ENCODE measurements at regions not wholly inside any gene's neighbourhood (a gene's known extent, or its start where the extent isn't known, plus 50 kb on each side); places are given as distances from the start of the nearest gene placed in this dataset.

DNA sequence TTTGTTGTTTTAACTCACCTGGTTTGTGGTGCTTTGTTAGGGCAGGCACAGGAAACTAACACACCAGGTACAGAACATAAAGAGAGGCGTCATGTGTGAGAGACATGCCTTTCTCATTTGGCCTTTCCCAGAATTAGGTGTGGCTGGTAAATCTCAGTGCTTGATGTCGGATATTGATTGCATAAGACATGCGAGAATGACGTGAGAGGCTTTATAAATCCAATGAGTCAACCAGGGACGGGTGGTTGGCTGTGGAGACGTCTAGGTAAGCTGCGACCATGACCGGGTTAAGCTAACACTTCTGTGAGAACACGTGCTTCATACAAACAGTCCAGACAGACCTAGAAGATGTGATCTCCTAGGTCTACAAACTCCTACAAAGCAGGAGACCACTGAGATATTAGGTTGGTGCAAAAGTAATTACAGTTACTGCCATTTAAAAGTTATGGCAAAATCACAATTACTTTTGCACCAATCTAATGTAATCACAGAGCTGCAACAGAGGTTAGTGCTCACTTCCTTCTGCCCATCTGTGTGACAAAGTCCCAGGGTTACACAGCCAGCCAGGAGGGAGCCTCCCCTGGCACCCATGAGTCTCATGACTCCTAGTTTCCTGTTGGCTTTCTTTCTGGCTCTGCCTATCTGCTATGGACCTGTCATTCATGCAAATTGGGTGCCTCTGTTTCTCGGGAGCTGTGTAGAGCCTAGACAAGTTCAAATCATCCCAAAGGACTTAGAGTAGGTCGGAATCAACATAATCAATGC is 98.9 kb upstream of the ATP8B1 start:
- no peaks in the 10 kb centered on the region for H3K9me3 ChIP-seq (ENCODE audit: low read depth)
- no peak overlapping the region for H3K4me3 ChIP-seq
- H3K36me3 ChIP-seq, result no peaks in the 10 kb centered on the region
- TF ChIP-seq, protein P1, sequence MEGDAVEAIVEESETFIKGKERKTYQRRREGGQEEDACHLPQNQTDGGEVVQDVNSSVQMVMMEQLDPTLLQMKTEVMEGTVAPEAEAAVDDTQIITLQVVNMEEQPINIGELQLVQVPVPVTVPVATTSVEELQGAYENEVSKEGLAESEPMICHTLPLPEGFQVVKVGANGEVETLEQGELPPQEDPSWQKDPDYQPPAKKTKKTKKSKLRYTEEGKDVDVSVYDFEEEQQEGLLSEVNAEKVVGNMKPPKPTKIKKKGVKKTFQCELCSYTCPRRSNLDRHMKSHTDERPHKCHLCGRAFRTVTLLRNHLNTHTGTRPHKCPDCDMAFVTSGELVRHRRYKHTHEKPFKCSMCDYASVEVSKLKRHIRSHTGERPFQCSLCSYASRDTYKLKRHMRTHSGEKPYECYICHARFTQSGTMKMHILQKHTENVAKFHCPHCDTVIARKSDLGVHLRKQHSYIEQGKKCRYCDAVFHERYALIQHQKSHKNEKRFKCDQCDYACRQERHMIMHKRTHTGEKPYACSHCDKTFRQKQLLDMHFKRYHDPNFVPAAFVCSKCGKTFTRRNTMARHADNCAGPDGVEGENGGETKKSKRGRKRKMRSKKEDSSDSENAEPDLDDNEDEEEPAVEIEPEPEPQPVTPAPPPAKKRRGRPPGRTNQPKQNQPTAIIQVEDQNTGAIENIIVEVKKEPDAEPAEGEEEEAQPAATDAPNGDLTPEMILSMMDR (IDR thresholded peaks at IDR 0.05; ENCODE audit: low read depth, low read length), result no peak
- H3K27ac ChIP-seq, result no peak overlapping the region
- peak in 1 of 2 donors; percentile 26 for DNase-seq (ENCODE audit: low read depth in 1 of 2, low spot score in 1 of 2)
- no peaks in the 10 kb centered on the region for H3K4me1 ChIP-seq (ENCODE audit: low read depth)
- no peaks in the 10 kb centered on the region for H3K27me3 ChIP-seq

DNA sequence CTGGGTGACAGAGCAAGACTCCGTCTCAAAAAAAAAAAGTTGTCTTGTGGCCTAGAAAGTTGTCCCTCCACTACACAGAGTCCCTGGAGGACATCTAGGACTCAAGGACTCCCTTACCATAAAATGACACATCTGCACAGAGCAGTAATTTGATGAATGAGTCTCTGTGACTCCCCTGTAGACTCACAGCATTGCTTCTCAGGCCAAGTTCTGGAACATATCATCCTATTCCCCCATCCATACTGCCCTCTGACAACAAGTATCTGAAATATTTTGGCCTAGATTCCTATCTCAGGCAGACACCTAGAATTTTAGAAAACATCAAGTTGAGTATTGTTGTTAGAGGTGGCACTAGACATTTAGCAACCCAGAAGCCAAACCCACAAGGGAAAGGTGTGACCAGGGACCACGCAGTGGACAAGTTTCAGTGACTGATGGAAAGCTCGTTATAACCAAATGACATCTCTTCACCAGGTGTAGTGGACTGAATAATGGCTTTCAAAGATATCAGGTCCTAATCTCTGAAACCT is 97.9 kb upstream of the ATP8B1 start:
- Histone ChIP-seq H3K27ac (no peak overlapping the region), H3K4me1 (ENCODE audit: low read depth) (no peaks in the 10 kb centered on the region), H3K9me3 (ENCODE audit: low read depth) (no peaks in the 10 kb centered on the region), H3K4me3 (no peak overlapping the region), H3K27me3 (no peaks in the 10 kb centered on the region), H3K36me3 (no peaks in the 10 kb centered on the region)
- no peak for DNase-seq (ENCODE audit: low read depth in 1 of 2, low spot score in 1 of 2)
- TF ChIP-seq, protein P1 (IDR thresholded peaks at IDR 0.05; ENCODE audit: low read depth, low read length), result no peak

DNA sequence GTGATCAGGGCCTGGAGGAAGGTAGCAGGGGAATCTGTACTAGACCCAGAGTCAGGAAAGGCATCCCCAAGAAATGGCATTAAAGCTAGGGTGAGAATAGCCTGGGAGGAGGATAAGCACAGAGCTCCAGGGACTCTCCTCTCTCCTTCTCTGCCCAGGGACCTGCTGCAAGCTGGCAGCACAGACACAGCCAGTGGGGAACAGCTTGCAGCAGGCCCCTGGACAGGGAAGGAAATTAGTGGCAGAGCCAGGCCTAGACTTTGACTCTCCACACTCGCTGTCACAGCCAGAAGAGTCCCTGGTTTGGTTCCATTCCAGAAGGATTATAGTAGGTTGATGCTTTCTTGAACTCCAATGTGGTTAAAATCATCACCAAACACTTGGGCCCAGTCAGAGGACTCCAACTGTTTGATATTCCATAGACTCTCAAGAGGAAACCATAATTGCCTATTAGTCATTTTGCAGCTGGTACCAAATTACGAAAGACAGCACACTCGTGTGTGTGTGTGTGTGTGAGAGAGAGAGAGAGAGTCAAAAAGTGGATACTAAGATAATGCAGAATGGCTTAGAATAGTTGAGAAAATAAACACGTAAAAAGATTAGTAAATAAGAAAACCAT is 95.5 kb upstream of the ATP8B1 start:
- Histone ChIP-seq H3K27ac (no peak overlapping the region), H3K9me3 (ENCODE audit: low read depth) (no peaks in the 10 kb centered on the region), H3K27me3 (no peaks in the 10 kb centered on the region), H3K4me1 (ENCODE audit: low read depth) (no peaks in the 10 kb centered on the region), H3K36me3 (no peaks in the 10 kb centered on the region), H3K4me3 (no peak overlapping the region)
- TF ChIP-seq, protein P1 (IDR thresholded peaks at IDR 0.05; ENCODE audit: low read depth, low read length), result no peak
- DNase-seq (ENCODE audit: low read depth in 1 of 2, low spot score in 1 of 2), result peak in 1 of 2 donors; percentile 56

DNA sequence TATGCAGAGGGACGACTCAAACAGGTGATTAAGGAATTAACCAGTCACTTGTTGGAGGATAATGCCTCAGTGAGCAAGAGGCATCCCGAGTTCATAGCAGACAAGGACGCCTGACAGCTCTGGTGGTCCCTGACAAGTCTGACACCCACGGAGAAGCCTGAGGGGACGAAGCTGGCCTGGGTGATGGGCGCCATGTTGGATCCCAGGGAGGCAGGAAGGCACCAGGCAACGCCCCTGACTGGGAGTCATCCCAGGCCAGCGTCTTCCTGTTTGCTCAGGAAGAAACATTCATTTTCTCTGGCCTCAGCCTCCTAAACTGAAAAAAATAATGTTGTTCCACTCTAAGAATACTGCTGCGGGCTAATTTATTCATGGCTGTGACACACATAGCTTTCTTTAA is 92.1 kb upstream of the ATP8B1 start:
- no peak for DNase-seq (ENCODE audit: low read depth in 1 of 2, low spot score in 1 of 2)
- no peaks in the 10 kb centered on the region for H3K27me3 ChIP-seq
- TF ChIP-seq, protein P1 (IDR thresholded peaks at IDR 0.05; ENCODE audit: low read depth, low read length), result no peak

DNA sequence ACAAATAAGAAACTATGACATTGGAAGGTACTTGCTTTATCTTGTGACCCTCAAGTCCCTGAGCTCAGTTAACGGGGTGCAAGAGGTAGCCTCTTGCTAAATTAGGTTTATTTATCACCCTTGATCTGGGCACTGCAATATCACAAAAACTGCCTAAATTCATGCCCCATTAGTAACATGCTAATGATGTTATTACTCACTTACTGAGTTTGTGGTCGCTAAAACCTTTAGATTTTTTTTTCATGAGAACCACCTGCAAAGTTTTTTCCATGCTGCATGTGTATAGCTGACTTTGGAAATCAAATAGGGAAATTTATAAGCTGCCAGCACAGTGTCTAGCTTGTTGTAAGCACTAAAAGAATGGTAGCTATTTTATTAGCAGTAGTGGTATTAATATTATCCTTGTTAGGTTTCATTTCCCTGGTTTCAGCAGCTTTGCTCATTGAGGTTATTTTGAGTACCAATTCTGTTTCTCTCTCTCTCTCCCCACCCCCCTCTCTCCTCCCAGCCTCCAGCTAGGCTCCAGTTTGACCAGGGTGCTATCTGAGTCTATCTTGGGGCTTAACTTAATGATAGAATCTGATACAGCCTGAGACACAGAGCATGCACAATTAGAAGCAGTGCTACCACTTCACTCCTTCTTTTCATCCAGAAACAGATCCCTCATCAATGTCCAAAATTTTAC is 88.7 kb upstream of the ATP8B1 start:
- no peaks in the 10 kb centered on the region for H3K9me3 ChIP-seq (ENCODE audit: low read depth)
- no peaks in the 10 kb centered on the region for H3K4me1 ChIP-seq (ENCODE audit: low read depth)
- DNase-seq (ENCODE audit: low read depth in 1 of 2, low spot score in 1 of 2), result no peak
- no peaks in the 10 kb centered on the region for H3K36me3 ChIP-seq
- no peak overlapping the region for H3K27ac ChIP-seq
- no peak overlapping the region for H3K4me3 ChIP-seq
- H3K27me3 ChIP-seq, result no peaks in the 10 kb centered on the region
- TF ChIP-seq, protein P1 (IDR thresholded peaks at IDR 0.05; ENCODE audit: low read depth, low read length), result no peak

More for the DNA sequence above, 92.1 kb upstream of the ATP8B1 start:
- Histone ChIP-seq H3K36me3 (no peaks in the 10 kb centered on the region), H3K9me3 (ENCODE audit: low read depth) (no peaks in the 10 kb centered on the region), H3K27ac (no peak overlapping the region), H3K4me1 (ENCODE audit: low read depth) (no peaks in the 10 kb centered on the region), H3K4me3 (no peak overlapping the region)
